ENCODE measurements at regions not wholly inside any gene's neighbourhood (a gene's known extent, or its start where the extent isn't known, plus 50 kb on each side); places are given as distances from the start of the nearest gene placed in this dataset.

- peak overlapping the region; percentile 98 to 100 (median 100) for H3K27ac Mint-ChIP-seq
- no peaks in the 10 kb centered on the region for H3K36me3 Mint-ChIP-seq
- H3K27me3 Mint-ChIP-seq (ENCODE audit: low read depth in 3 of 3), result peaks cover 26 to 32% (median 27%) of the 10 kb centered on the region in 3 donors
- no peaks in the 10 kb centered on the region for H3K9me3 Mint-ChIP-seq
- peak overlapping the region; percentile 38 to 77 (median 68) for H3K4me3 Mint-ChIP-seq
- DNase-seq, result no peak
- H3K4me1 Mint-ChIP-seq, result peaks cover 84 to 85% of the 10 kb centered on the region in 2 donors
These were observed 95.9 kb downstream of the ZFP36L2 start for GRCh38 chr2:43130548-43130875.

DNA sequence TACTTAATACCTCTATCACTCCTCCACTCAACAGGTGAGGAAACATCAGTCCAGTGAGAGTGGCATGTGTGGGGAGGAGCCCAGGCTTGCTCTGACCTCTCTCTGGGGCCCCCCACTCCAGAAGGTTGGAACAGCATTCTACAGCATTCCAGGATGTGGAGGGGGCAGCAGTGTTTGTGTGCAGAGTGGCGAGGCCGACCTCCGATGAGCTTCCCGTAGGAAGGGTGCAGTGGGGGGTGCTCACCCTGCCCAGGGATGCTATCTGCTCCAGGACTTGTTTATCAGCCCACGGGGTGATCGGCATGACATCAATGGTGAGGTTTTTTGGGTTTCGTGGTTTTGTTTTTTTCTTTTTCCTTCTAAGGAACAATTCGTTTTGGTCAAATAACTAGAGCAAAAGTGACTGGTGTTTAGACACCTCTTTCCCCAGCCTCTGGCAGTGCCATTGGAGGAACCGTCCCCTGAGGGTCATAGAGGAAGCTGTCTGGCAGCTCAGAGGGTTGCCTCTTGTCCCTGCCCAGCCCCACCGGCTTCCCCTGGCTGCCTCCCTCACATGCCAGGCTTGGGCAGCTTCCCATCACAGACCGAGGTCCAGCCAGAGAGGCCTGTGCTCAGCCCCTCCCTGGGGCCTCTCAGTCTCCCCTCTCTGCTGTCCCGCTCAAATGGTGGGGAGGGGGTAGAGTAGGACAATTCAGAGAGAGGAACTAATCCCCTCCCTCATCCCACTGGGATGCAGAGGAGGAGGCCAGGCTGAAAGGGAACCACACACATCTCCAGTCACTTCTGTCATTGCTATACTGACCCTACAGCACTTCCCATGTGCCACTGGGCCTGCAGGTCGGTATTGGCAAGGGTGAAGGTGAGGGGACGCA lies 96.5 kb downstream of the ZFP36L2 start:
- DNase-seq, result peak; percentile 72 to 77 (median 75)
- no peaks in the 10 kb centered on the region for H3K9me3 Mint-ChIP-seq
- peak overlapping the region; percentile 98 to 100 (median 100) for H3K27ac Mint-ChIP-seq
- H3K27me3 Mint-ChIP-seq (ENCODE audit: low read depth in 3 of 3), result peaks cover 24 to 32% (median 27%) of the 10 kb centered on the region in 3 donors
- peaks cover 78 to 80% of the 10 kb centered on the region in 2 donors for H3K4me1 Mint-ChIP-seq
- H3K4me3 Mint-ChIP-seq, result peak overlapping the region; percentile 38 to 77 (median 68)
- H3K36me3 Mint-ChIP-seq, result no peaks in the 10 kb centered on the region

GRCh38 chr2:43128559-43128955 lies 97.8 kb downstream of the ZFP36L2 start:
- H3K27me3 Mint-ChIP-seq (ENCODE audit: low read depth in 3 of 3), result peaks cover 14 to 29% (median 21%) of the 10 kb centered on the region in 3 donors
- H3K36me3 Mint-ChIP-seq, result no peaks in the 10 kb centered on the region
- no peak for DNase-seq
- H3K4me1 Mint-ChIP-seq, result peaks cover 65 to 75% of the 10 kb centered on the region in 2 donors
- no peaks in the 10 kb centered on the region for H3K9me3 Mint-ChIP-seq
- H3K27ac Mint-ChIP-seq, result peak overlapping the region; percentile 98 to 100 (median 100)
- peak overlapping the region; percentile 40 to 77 (median 59) for H3K4me3 Mint-ChIP-seq

- Mint-ChIP-seq H3K27ac (peak overlapping the region; percentile 98 to 100 (median 100)), H3K27me3 (ENCODE audit: low read depth in 3 of 3) (peaks cover 14 to 27% (median 21%) of the 10 kb centered on the region in 3 donors), H3K36me3 (no peaks in the 10 kb centered on the region), H3K9me3 (no peaks in the 10 kb centered on the region), H3K4me1 (peaks cover 60 to 71% of the 10 kb centered on the region in 2 donors), H3K4me3 (peak overlapping the region; percentile 40 to 77 (median 59))
- DNase-seq, result peak in 1 of 3 donors; percentile 17
These were observed 98.4 kb downstream of the ZFP36L2 start for GRCh38 chr2:43127941-43128558.

DNA sequence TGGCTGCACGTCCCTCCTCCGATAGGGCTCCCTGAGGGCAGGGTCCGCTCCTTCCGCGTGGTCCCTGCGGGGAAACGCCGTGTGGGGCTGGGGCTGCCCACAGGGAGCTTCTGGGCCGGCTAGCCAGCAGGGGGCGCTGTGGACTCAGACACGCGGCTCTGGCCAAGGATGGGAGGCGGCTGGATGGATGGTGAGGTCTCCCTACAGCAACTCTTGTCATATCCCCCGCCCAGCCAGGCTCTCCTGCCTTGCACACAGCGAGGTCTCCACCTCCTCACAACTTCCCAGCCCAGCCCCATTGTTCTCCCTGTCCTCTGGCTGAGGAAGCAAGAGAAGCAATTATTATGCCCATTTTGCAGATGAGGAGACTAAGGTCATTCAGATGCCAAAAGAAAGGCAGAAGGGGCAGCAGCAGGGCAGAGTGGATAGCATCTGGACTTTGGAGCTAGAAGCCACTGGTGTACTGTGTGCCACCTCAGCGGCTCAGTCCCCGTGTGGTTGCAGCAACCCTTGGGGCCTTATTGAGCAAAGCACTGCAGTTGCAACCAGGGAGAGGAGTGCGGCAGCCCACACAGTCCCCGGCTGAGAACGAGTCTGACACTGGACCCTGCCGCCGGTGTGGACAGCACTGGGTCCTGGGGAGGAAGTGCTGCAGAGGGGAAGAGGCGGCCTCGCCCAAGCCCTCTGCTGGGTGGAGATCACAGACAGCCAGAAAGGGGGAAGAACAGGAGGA lies 99.0 kb downstream of the ZFP36L2 start:
- H3K4me3 Mint-ChIP-seq, result peak overlapping the region; percentile 40 to 77 (median 59)
- peaks cover 14 to 24% (median 21%) of the 10 kb centered on the region in 3 donors for H3K27me3 Mint-ChIP-seq (ENCODE audit: low read depth in 3 of 3)
- H3K36me3 Mint-ChIP-seq, result peaks cover 0 to 2% (median 0%) of the 10 kb centered on the region in 3 donors
- no peaks in the 10 kb centered on the region for H3K9me3 Mint-ChIP-seq
- H3K4me1 Mint-ChIP-seq, result peaks cover 53 to 65% of the 10 kb centered on the region in 2 donors
- peak overlapping the region; percentile 98 to 100 (median 100) for H3K27ac Mint-ChIP-seq
- DNase-seq, result peak; percentile 84 to 88 (median 85)

DNA sequence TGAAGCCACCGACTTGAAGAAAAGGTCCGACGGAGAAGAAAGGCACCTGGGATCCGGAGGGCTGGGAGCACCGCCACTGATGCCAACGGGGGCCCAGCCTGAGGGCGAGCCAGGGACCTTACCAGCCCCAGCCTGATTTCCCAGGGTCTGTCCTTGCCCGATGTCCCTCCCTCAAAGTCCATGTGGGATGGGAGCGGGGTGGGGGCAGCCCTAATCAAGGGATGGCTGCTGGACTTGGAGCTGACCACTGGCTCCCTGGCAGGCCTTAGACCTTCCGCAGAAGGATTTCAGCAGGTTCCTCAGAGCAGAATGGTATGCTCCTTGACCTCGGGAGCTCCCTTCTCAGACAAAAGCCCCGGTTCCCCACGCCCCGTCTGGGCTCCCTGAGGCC lies 99.6 kb downstream of the ZFP36L2 start:
- Mint-ChIP-seq H3K4me3 (no peak overlapping the region), H3K36me3 (peaks cover 0 to 4% (median 0%) of the 10 kb centered on the region in 3 donors), H3K27me3 (ENCODE audit: low read depth in 3 of 3) (peaks cover 14 to 23% (median 19%) of the 10 kb centered on the region in 3 donors), H3K9me3 (no peaks in the 10 kb centered on the region), H3K27ac (no peak overlapping the region), H3K4me1 (peaks cover 47 to 61% of the 10 kb centered on the region in 2 donors)
- no peak for DNase-seq

DNA sequence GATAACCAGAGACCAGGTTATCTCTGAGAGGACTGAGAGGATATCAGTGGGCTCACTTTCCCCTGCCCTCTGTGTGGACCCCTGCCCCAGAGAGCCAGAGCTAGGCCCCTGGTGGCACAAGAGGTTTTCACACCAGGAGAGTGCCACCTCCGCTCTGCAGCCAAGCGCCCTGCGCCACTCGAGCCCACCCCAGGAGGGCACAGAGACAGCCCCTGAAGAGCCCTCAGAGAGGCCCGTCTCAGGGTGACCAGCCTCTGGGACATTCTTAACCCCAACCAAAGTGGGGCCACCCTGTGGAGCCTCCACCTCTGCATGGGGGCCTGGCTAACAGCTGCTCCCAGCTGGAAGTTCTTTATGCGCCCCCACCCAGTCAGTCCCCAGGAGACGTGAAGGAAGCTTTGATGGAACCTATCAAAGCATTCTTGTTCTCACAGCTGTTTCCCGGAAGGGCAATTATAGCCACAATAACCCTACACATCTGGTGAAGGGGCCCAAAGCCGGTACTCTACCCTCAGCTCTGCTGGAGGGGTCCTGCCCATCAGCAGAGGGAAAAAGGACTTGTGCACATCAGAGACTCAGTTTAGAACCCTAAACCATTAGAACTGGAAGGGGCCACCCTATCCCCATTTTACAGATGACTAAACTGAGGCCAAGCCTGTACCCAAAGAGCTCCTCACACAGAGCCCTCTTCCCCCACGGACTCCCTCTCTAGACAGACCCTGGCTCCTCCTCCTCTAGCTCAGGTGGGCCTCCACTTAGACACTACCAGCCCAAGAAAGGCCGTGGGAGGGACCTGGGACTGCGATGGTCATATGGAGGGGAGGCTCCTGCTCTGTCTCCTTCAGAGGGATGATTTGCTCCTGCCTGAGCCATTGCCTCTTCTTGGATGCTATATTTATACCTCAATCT lies 101.1 kb downstream of the ZFP36L2 start:
- peak overlapping the region in 2 of 6 donors; percentile 32 to 55 for H3K27ac Mint-ChIP-seq
- DNase-seq, result no peak
- no peaks in the 10 kb centered on the region for H3K9me3 Mint-ChIP-seq
- peaks cover 0 to 4% (median 0%) of the 10 kb centered on the region in 3 donors for H3K36me3 Mint-ChIP-seq
- no peak overlapping the region for H3K4me3 Mint-ChIP-seq
- H3K27me3 Mint-ChIP-seq (ENCODE audit: low read depth in 3 of 3), result peaks cover 9 to 12% (median 11%) of the 10 kb centered on the region in 3 donors
- H3K4me1 Mint-ChIP-seq, result peaks cover 33 to 46% of the 10 kb centered on the region in 2 donors

DNA sequence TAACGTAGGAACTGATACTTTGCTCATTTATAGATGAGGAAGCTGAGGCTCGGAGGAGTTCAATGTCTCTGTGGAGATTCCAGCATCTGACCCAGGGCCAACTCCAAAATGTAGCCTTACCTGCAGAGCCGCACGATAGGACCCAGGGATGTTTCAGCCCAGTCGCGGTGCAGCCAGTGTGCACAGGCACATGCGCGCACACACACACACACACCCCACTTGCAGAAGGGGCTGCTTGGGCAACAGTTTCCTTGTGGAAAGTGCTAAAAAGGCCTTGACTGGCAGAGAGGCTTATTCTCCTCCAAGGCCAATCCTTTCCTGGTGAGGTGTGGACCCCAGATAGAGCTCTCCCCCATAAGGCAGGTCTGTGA lies 101.7 kb downstream of the ZFP36L2 start:
- Mint-ChIP-seq H3K27ac (no peak overlapping the region), H3K4me3 (no peak overlapping the region), H3K36me3 (peaks cover 0 to 4% (median 0%) of the 10 kb centered on the region in 3 donors), H3K27me3 (ENCODE audit: low read depth in 3 of 3) (peaks cover 4 to 5% (median 5%) of the 10 kb centered on the region in 3 donors), H3K9me3 (no peaks in the 10 kb centered on the region), H3K4me1 (peaks cover 26 to 39% of the 10 kb centered on the region in 2 donors)
- no peak for DNase-seq

GRCh38 chr2:43123981-43124686 lies 102.3 kb downstream of the ZFP36L2 start:
- Mint-ChIP-seq H3K36me3 (peaks cover 0 to 5% (median 0%) of the 10 kb centered on the region in 3 donors), H3K4me1 (peaks cover 21 to 34% of the 10 kb centered on the region in 2 donors), H3K27ac (peak overlapping the region in 2 of 6 donors; percentile 53 to 72), H3K27me3 (ENCODE audit: low read depth in 3 of 3) (peaks cover under 1 to 3% (median 2%) of the 10 kb centered on the region in 3 donors), H3K9me3 (no peaks in the 10 kb centered on the region), H3K4me3 (no peak overlapping the region)
- DNase-seq, result no peak

- no peak for DNase-seq
- Mint-ChIP-seq H3K27me3 (ENCODE audit: low read depth in 3 of 3) (peaks cover 0 to under 1% (median 0%) of the 10 kb centered on the region in 3 donors), H3K4me1 (peaks cover 14 to 28% of the 10 kb centered on the region in 2 donors), H3K4me3 (no peak overlapping the region), H3K27ac (no peak overlapping the region), H3K9me3 (peaks cover 0 to 1% (median 0%) of the 10 kb centered on the region in 6 donors), H3K36me3 (peaks cover 3 to 11% (median 3%) of the 10 kb centered on the region in 3 donors)
These were observed 102.9 kb downstream of the ZFP36L2 start for GRCh38 chr2:43123486-43123885.

GRCh38 chr2:43123028-43123427 lies 103.4 kb downstream of the ZFP36L2 start:
- Mint-ChIP-seq H3K4me1 (peaks cover 10 to 23% of the 10 kb centered on the region in 2 donors), H3K27ac (no peak overlapping the region), H3K27me3 (ENCODE audit: low read depth in 3 of 3) (no peaks in the 10 kb centered on the region), H3K9me3 (peaks cover 0 to 1% (median 0%) of the 10 kb centered on the region in 6 donors), H3K36me3 (peaks cover 3 to 12% (median 4%) of the 10 kb centered on the region in 3 donors), H3K4me3 (no peak overlapping the region)
- DNase-seq, result no peak

- H3K4me1 Mint-ChIP-seq, result peaks cover 0 to 14% of the 10 kb centered on the region in 2 donors
- no peaks in the 10 kb centered on the region for H3K27me3 Mint-ChIP-seq (ENCODE audit: low read depth in 3 of 3)
- H3K4me3 Mint-ChIP-seq, result no peak overlapping the region
- no peak overlapping the region for H3K27ac Mint-ChIP-seq
- peaks cover 0 to 1% (median 0%) of the 10 kb centered on the region in 6 donors for H3K9me3 Mint-ChIP-seq
- H3K36me3 Mint-ChIP-seq, result peaks cover 3 to 12% (median 4%) of the 10 kb centered on the region in 3 donors
- no peak for DNase-seq
These were observed 104.7 kb downstream of the ZFP36L2 start for GRCh38 chr2:43121580-43122314.

Measured in immature natural killer cell (primary cell).